ENCODE measurements at regions not wholly inside any gene's neighbourhood (a gene's known extent, or its start where the extent isn't known, plus 50 kb on each side); places are given as distances from the start of the nearest gene placed in this dataset.

GRCh38 chr21:41633627-41634026 lies 125.7 kb upstream of the TMPRSS2 start:
- H3K9me3 ChIP-seq (ENCODE audit: control insufficient read depth, insufficient read depth, low read length): no peaks in the 10 kb centered on the region

DNA sequence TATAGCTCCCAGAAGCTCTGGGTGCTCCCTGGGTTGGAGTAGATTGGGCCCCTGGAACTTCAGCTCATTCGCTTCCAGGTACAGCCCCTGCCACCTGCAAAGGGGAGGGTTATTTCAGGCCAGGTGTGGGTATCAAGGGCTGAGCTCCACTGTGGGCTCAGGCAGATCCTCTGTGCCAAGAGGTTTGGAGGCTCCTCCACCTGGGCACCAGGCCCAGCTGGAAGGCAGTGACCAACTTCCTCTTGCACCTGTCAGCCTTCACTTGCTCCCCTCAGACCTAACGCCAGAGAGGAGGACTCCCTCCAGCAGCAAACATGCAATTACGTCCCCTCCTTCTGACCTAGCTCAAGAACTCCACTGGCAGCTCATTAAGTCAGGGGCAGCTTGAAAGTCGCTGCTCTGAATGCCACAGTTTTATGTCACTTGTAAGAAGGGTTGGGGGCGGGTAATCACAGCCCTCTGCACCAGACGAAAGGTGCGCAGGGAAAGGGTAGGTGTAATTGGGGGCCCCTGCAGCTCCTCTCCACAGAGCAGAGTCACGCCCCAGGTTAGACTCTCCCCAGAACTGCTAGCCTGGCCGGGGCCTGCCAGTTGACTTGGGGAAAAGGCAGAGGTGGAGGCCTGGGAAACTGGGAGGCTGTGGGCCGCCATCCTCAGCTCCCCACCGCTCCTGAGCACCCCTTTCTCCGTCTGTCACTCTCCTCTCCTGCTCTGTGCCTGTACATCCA lies 125.0 kb upstream of the TMPRSS2 start:
- no peaks in the 10 kb centered on the region for H3K27me3 ChIP-seq (ENCODE audit: control insufficient read depth, low read length)
- H3K9me2 ChIP-seq (replicated peaks; ENCODE audit: control insufficient read depth, low read length): no peaks in the 10 kb centered on the region
- H3K36me3 ChIP-seq (ENCODE audit: control insufficient read depth, low read length): no peaks in the 10 kb centered on the region
- H3K27ac ChIP-seq (ENCODE audit: low read depth, low read length): no peak overlapping the region
- no peak overlapping the region for H3K4me2 ChIP-seq (ENCODE audit: low read length)
- no peaks in the 10 kb centered on the region for H3K4me1 ChIP-seq (ENCODE audit: control insufficient read depth, low read length)
- H4K20me1 ChIP-seq (ENCODE audit: control insufficient read depth, insufficient read depth, low read depth, low read length): no peaks in the 10 kb centered on the region
- H3F3A ChIP-seq (ENCODE audit: control insufficient read depth, insufficient read depth): no peaks in the 10 kb centered on the region
- H3K4me3 ChIP-seq (ENCODE audit: low read length): no peak overlapping the region
- no peaks in the 10 kb centered on the region for H3K9me3 ChIP-seq (ENCODE audit: control insufficient read depth, insufficient read depth, low read length)
- TF ChIP-seq, protein P1, sequence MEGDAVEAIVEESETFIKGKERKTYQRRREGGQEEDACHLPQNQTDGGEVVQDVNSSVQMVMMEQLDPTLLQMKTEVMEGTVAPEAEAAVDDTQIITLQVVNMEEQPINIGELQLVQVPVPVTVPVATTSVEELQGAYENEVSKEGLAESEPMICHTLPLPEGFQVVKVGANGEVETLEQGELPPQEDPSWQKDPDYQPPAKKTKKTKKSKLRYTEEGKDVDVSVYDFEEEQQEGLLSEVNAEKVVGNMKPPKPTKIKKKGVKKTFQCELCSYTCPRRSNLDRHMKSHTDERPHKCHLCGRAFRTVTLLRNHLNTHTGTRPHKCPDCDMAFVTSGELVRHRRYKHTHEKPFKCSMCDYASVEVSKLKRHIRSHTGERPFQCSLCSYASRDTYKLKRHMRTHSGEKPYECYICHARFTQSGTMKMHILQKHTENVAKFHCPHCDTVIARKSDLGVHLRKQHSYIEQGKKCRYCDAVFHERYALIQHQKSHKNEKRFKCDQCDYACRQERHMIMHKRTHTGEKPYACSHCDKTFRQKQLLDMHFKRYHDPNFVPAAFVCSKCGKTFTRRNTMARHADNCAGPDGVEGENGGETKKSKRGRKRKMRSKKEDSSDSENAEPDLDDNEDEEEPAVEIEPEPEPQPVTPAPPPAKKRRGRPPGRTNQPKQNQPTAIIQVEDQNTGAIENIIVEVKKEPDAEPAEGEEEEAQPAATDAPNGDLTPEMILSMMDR (IDR thresholded peaks at IDR 0.05; ENCODE audit: low read depth, low read length, poor library complexity, severe bottlenecking): no peak
- TF ChIP-seq EZH2phosphoT487 (IDR thresholded peaks at IDR 0.05; ENCODE audit: borderline replicate concordance, low read length): no peak
- H3K79me2 ChIP-seq (ENCODE audit: control insufficient read depth, low read length): no peaks in the 10 kb centered on the region

More at GRCh38 chr21:41633627-41634026, 125.7 kb upstream of the TMPRSS2 start:
- Histone ChIP-seq H3K4me3 (ENCODE audit: low read length) (no peak overlapping the region), H3K9me2 (replicated peaks; ENCODE audit: control insufficient read depth, low read length) (no peaks in the 10 kb centered on the region), H3K4me2 (ENCODE audit: low read length) (no peak overlapping the region), H3K4me1 (ENCODE audit: control insufficient read depth, low read length) (no peaks in the 10 kb centered on the region), H3K27ac (ENCODE audit: low read depth, low read length) (no peak overlapping the region), H3F3A (ENCODE audit: control insufficient read depth, insufficient read depth) (no peaks in the 10 kb centered on the region), H4K20me1 (ENCODE audit: control insufficient read depth, insufficient read depth, low read depth, low read length) (no peaks in the 10 kb centered on the region), H3K27me3 (ENCODE audit: control insufficient read depth, low read length) (no peaks in the 10 kb centered on the region), H3K79me2 (ENCODE audit: control insufficient read depth, low read length) (no peaks in the 10 kb centered on the region), H3K36me3 (ENCODE audit: control insufficient read depth, low read length) (no peaks in the 10 kb centered on the region)
- TF ChIP-seq, protein P1 (IDR thresholded peaks at IDR 0.05; ENCODE audit: low read depth, low read length, poor library complexity, severe bottlenecking): no peak
- TF ChIP-seq EZH2phosphoT487 (IDR thresholded peaks at IDR 0.05; ENCODE audit: borderline replicate concordance, low read length): no peak

- H3K79me2 ChIP-seq (ENCODE audit: control insufficient read depth, low read length): no peaks in the 10 kb centered on the region
- H3K27ac ChIP-seq (ENCODE audit: low read depth, low read length): no peak overlapping the region
- H3K9me3 ChIP-seq (ENCODE audit: control insufficient read depth, insufficient read depth, low read length): no peaks in the 10 kb centered on the region
- no peaks in the 10 kb centered on the region for H3F3A ChIP-seq (ENCODE audit: control insufficient read depth, insufficient read depth)
- no peaks in the 10 kb centered on the region for H3K9me2 ChIP-seq (replicated peaks; ENCODE audit: control insufficient read depth, low read length)
- H3K4me3 ChIP-seq (ENCODE audit: low read length): no peak overlapping the region
- no peaks in the 10 kb centered on the region for H3K4me1 ChIP-seq (ENCODE audit: control insufficient read depth, low read length)
- no peaks in the 10 kb centered on the region for H3K27me3 ChIP-seq (ENCODE audit: control insufficient read depth, low read length)
- no peak overlapping the region for H3K4me2 ChIP-seq (ENCODE audit: low read length)
- no peak for TF ChIP-seq EZH2phosphoT487 (IDR thresholded peaks at IDR 0.05; ENCODE audit: borderline replicate concordance, low read length)
- TF ChIP-seq, protein P1 (IDR thresholded peaks at IDR 0.05; ENCODE audit: low read depth, low read length, poor library complexity, severe bottlenecking): no peak
- no peaks in the 10 kb centered on the region for H4K20me1 ChIP-seq (ENCODE audit: control insufficient read depth, insufficient read depth, low read depth, low read length)
- H3K36me3 ChIP-seq (ENCODE audit: control insufficient read depth, low read length): no peaks in the 10 kb centered on the region
These were observed 123.9 kb upstream of the TMPRSS2 start for GRCh38 chr21:41631564-41632461.
